ENCODE measurements at regions not wholly inside any gene's neighbourhood (a gene's known extent, or its start where the extent isn't known, plus 50 kb on each side); places are given as distances from the start of the nearest gene placed in this dataset.
A peak's percentile ranks its signal among the peaks of the same experiment; 100 is the strongest.

GRCh38 chr6:76214546-76214945, 142.1 kb upstream of the IMPG1 start:
- no peak for ATAC-seq (ENCODE audit: insufficient read depth, low FRiP score)
- 65 to 69% methylated on average over 4 of the region's 4 CpGs for WGBS, 2 donors
- peak in 1 of 3 donors; percentile 16 for DNase-seq
- H3K36me3 ChIP-seq (ENCODE audit: control insufficient read depth in 4 of 4, insufficient read depth in 4 of 4, low read length in 4 of 4): no peaks in the 10 kb centered on the region
- H3K9ac ChIP-seq (ENCODE audit: insufficient read depth in 1 of 2, low read length in 2 of 2): no peak overlapping the region
- no peak overlapping the region for H3K4me3 ChIP-seq
- H3K9me3 ChIP-seq (ENCODE audit: control insufficient read depth in 4 of 4, insufficient read depth in 3 of 4, low read length in 3 of 4): no peaks in the 10 kb centered on the region
- H3K27me3 ChIP-seq (ENCODE audit: control insufficient read depth in 3 of 3, insufficient read depth in 3 of 3, low read length in 2 of 3): no peaks in the 10 kb centered on the region
- TF ChIP-seq, protein P1, sequence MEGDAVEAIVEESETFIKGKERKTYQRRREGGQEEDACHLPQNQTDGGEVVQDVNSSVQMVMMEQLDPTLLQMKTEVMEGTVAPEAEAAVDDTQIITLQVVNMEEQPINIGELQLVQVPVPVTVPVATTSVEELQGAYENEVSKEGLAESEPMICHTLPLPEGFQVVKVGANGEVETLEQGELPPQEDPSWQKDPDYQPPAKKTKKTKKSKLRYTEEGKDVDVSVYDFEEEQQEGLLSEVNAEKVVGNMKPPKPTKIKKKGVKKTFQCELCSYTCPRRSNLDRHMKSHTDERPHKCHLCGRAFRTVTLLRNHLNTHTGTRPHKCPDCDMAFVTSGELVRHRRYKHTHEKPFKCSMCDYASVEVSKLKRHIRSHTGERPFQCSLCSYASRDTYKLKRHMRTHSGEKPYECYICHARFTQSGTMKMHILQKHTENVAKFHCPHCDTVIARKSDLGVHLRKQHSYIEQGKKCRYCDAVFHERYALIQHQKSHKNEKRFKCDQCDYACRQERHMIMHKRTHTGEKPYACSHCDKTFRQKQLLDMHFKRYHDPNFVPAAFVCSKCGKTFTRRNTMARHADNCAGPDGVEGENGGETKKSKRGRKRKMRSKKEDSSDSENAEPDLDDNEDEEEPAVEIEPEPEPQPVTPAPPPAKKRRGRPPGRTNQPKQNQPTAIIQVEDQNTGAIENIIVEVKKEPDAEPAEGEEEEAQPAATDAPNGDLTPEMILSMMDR (IDR thresholded peaks at IDR 0.05; ENCODE audit: control extremely low read depth, extremely low read depth): no peak
- no peak overlapping the region for H3K27ac ChIP-seq (ENCODE audit: low read depth in 1 of 2, low read length in 1 of 2)
- H3K4me1 ChIP-seq (ENCODE audit: control insufficient read depth in 5 of 5, insufficient read depth in 5 of 5, low read length in 5 of 5): no peaks in the 10 kb centered on the region

DNA sequence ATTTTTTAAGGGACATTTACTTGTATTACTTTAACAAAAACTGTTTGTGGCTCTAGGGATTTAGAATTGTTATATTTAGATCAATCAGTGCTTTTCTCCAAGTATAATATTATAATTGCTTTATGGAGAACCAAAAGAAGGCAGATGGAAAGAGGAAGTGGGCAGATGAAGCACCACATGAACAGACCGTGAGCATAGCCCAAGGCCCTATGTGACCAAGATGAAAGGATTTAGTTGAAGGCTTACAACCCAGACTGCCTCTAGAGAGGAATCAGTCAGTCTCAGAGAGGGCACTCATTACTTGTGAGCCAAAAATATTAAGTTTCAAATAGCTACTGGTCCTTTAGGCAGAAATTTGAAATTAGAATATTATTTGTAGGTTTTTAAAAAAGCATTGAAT, 102.3 kb upstream of the IMPG1 start:
- Histone ChIP-seq H3K27me3 (ENCODE audit: control insufficient read depth in 3 of 3, insufficient read depth in 3 of 3, low read length in 2 of 3) (no peaks in the 10 kb centered on the region), H3K4me1 (ENCODE audit: control insufficient read depth in 5 of 5, insufficient read depth in 5 of 5, low read length in 5 of 5) (no peaks in the 10 kb centered on the region), H3K9ac (ENCODE audit: insufficient read depth in 1 of 2, low read length in 2 of 2) (no peak overlapping the region), H3K4me3 (no peak overlapping the region), H3K9me3 (ENCODE audit: control insufficient read depth in 4 of 4, insufficient read depth in 3 of 4, low read length in 3 of 4) (no peaks in the 10 kb centered on the region), H3K27ac (ENCODE audit: low read depth in 1 of 2, low read length in 1 of 2) (no peak overlapping the region), H3K36me3 (ENCODE audit: control insufficient read depth in 4 of 4, insufficient read depth in 4 of 4, low read length in 4 of 4) (no peaks in the 10 kb centered on the region)
- no peak for DNase-seq
- TF ChIP-seq, protein P1 (IDR thresholded peaks at IDR 0.05; ENCODE audit: control extremely low read depth, extremely low read depth): no peak
- 44 to 56% methylated on average over 1 of the region's 1 CpG for WGBS, 2 donors
- ATAC-seq (ENCODE audit: insufficient read depth, low FRiP score): no peak

DNA sequence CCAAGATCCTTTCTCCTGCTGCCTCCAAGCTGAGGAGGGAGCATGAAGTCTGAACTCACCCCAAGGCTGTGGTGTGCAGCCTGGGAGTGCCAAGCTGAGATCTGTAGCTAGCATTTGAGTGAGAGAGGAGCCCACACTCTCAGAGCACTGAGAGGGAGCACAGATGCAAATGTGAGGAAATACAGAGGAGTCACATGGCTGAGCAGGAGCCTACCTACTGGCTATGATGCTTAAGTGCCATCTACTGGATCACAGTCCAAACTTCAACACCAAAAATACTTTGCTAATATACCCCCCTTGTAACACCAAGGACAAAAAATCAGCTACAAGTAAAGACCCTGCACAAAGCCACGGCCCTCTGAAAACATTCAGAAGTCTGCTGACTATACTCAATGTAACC, 94.4 kb upstream of the IMPG1 start:
- TF ChIP-seq, protein P1 (IDR thresholded peaks at IDR 0.05; ENCODE audit: control extremely low read depth, extremely low read depth): no peak
- no peak for ATAC-seq (ENCODE audit: insufficient read depth, low FRiP score)
- 81 to 83% methylated on average over 1 of the region's 1 CpG for WGBS, 2 donors

DNA sequence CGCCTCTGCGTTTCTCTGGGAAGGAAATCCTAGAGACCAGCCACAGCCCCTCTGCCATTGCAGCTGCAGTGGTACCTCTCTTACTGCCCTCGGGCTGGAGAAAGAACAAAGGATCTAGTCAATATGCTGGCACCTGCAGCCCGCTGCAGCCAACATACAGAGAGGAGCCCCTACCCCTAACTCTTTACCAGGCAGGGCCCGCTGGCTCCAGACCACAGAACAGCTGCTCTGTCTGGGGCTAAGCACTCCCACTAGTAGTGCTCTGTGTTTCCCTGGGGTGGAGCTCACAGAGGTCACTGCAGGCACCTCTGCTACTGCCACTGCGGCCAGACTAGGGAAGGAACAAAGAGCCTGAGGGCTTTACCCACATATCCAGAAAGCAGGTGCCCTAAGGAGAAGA, 93.8 kb upstream of the IMPG1 start:
- no peak for DNase-seq
- no peaks in the 10 kb centered on the region for H3K27me3 ChIP-seq (ENCODE audit: control insufficient read depth in 3 of 3, insufficient read depth in 3 of 3, low read length in 2 of 3)
- TF ChIP-seq, protein P1 (IDR thresholded peaks at IDR 0.05; ENCODE audit: control extremely low read depth, extremely low read depth): no peak
- ATAC-seq (ENCODE audit: insufficient read depth, low FRiP score): no peak
- WGBS, 2 donors: 81 to 90% methylated on average over 6 of the region's 6 CpGs
- no peak overlapping the region for H3K4me3 ChIP-seq
- H3K9ac ChIP-seq (ENCODE audit: insufficient read depth in 1 of 2, low read length in 2 of 2): no peak overlapping the region
- H3K36me3 ChIP-seq (ENCODE audit: control insufficient read depth in 4 of 4, insufficient read depth in 4 of 4, low read length in 4 of 4): no peaks in the 10 kb centered on the region
- no peak overlapping the region for H3K27ac ChIP-seq (ENCODE audit: low read depth in 1 of 2, low read length in 1 of 2)
- H3K9me3 ChIP-seq (ENCODE audit: control insufficient read depth in 4 of 4, insufficient read depth in 3 of 4, low read length in 3 of 4): peaks cover 0 to 8% (median 2%) of the 10 kb centered on the region in 4 donors
- no peaks in the 10 kb centered on the region for H3K4me1 ChIP-seq (ENCODE audit: control insufficient read depth in 5 of 5, insufficient read depth in 5 of 5, low read length in 5 of 5)

More for the DNA sequence above, 94.4 kb upstream of the IMPG1 start:
- Histone ChIP-seq H3K9ac (ENCODE audit: insufficient read depth in 1 of 2, low read length in 2 of 2) (no peak overlapping the region), H3K4me1 (ENCODE audit: control insufficient read depth in 5 of 5, insufficient read depth in 5 of 5, low read length in 5 of 5) (no peaks in the 10 kb centered on the region), H3K27ac (ENCODE audit: low read depth in 1 of 2, low read length in 1 of 2) (no peak overlapping the region), H3K9me3 (ENCODE audit: control insufficient read depth in 4 of 4, insufficient read depth in 3 of 4, low read length in 3 of 4) (peaks cover 0 to 8% (median 2%) of the 10 kb centered on the region in 4 donors), H3K27me3 (ENCODE audit: control insufficient read depth in 3 of 3, insufficient read depth in 3 of 3, low read length in 2 of 3) (no peaks in the 10 kb centered on the region), H3K4me3 (no peak overlapping the region), H3K36me3 (ENCODE audit: control insufficient read depth in 4 of 4, insufficient read depth in 4 of 4, low read length in 4 of 4) (no peaks in the 10 kb centered on the region)
- no peak for DNase-seq

Data from lung (tissue), 11 donors.